ENCODE measurements at regions not wholly inside any gene's neighbourhood (a gene's known extent, or its start where the extent isn't known, plus 50 kb on each side); places are given as distances from the start of the nearest gene placed in this dataset.

DNA sequence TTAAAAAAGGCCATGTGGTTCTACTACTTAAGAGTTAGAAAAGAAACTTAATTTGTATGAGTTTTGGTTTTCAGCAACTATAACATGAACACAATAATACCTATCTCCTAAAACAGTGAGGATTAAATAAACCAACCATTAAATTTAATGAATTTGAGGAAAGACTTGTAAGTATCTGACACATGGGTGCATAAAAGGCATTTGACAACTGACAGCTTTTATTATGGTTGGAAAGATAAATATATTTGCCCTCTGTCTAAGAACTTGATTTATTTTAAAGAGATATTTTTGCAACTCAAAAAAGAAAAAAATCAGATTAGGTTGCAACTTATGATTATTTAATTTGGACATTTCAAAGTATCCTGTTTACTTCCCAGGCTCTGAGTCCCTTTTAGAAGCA, 217.9 kb upstream of the EEA1 start:
- intact Hi-C loops (cut with DNase I), result no loop called here
- Histone ChIP-seq H3K36me3 (no peaks in the 10 kb centered on the region), H3K27ac (no peak overlapping the region), H3K9me3 (no peaks in the 10 kb centered on the region), H3K4me1 (no peaks in the 10 kb centered on the region), H3K4me3 (no peak overlapping the region), H3K27me3 (no peaks in the 10 kb centered on the region)
- DNase-seq (no peak), ATAC-seq (no peak)
- TF ChIP-seq, protein P1, sequence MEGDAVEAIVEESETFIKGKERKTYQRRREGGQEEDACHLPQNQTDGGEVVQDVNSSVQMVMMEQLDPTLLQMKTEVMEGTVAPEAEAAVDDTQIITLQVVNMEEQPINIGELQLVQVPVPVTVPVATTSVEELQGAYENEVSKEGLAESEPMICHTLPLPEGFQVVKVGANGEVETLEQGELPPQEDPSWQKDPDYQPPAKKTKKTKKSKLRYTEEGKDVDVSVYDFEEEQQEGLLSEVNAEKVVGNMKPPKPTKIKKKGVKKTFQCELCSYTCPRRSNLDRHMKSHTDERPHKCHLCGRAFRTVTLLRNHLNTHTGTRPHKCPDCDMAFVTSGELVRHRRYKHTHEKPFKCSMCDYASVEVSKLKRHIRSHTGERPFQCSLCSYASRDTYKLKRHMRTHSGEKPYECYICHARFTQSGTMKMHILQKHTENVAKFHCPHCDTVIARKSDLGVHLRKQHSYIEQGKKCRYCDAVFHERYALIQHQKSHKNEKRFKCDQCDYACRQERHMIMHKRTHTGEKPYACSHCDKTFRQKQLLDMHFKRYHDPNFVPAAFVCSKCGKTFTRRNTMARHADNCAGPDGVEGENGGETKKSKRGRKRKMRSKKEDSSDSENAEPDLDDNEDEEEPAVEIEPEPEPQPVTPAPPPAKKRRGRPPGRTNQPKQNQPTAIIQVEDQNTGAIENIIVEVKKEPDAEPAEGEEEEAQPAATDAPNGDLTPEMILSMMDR (IDR thresholded peaks at IDR 0.05), result no peak

GRCh38 chr12:93148412-93148811, 219.3 kb upstream of the EEA1 start:
- TF ChIP-seq, protein P1 (IDR thresholded peaks at IDR 0.05), result no peak
- Histone ChIP-seq H3K4me1 (no peaks in the 10 kb centered on the region), H3K4me3 (no peak overlapping the region), H3K9me3 (no peaks in the 10 kb centered on the region), H3K36me3 (no peaks in the 10 kb centered on the region), H3K27me3 (no peaks in the 10 kb centered on the region), H3K27ac (no peak overlapping the region)
- intact Hi-C loops (cut with DNase I), result no loop called here
- ATAC-seq (no peak), DNase-seq (no peak)
- 67 to 73% methylated on average over 3 of the region's 3 CpGs for WGBS, 2 donors

DNA sequence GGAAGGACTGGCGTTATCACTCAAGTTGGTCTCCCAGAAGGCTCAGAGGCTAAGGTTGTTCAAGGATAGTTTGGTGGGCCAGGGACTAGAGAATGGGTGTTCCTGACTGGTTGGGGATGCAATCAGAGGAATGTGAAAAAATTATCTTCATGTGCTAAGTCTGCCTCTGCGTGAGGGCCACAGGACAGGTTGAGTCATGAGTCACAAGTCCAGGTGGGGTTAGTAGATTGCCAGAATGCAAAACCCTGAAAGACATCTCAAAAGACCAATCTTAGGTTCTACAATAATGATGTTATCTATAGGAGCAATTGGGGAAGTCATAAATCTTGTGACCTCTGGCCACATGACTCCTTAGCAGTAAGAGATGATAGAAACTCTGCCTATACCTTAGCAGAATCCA, 220.1 kb upstream of the EEA1 start:
- Histone ChIP-seq H3K36me3 (no peaks in the 10 kb centered on the region), H3K4me3 (no peak overlapping the region), H3K27me3 (no peaks in the 10 kb centered on the region), H3K9me3 (no peaks in the 10 kb centered on the region), H3K27ac (no peak overlapping the region), H3K4me1 (no peaks in the 10 kb centered on the region)
- ATAC-seq (no peak), DNase-seq (no peak)
- 98 to 99% methylated on average over 2 of the region's 2 CpGs for WGBS, 2 donors
- intact Hi-C loops (cut with DNase I), result no loop called here
- TF ChIP-seq, protein P1 (IDR thresholded peaks at IDR 0.05), result no peak

DNA sequence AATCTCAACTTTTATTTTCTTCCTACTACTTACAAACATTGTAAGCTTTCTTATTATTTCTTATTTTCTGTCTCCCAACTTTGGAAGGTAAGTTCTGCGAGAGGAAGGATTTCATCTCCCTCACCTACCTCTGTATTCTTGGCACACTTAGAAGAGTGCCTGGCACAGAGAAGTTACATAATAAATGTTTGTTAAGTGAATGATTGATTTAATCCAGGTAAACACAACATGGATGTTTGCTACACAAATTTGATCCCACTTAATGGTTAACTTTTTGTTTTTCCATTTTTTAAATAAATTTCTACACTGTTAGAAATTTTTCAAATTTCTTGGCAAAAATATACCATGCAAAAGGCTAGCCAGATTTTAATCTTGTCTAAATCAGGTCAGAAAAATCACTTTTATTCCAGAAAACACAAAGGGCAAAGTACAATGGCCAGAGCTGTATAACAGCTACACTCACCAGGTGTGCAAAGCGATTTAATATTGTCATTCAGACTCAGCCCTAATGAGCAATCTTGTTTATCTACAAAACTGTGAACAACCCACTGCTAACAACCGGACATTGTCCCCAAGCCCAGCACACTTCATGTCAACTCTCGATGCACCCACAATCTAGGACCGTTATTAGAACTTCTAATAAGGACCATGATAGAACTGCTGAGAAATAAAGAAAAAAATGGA, 222.1 kb upstream of the EEA1 start:
- no peaks in the 10 kb centered on the region for H3K27me3 ChIP-seq
- ATAC-seq (no peak), DNase-seq (no peak)
- no peak overlapping the region for H3K4me3 ChIP-seq
- no peaks in the 10 kb centered on the region for H3K36me3 ChIP-seq
- intact Hi-C loops (cut with DNase I), result no loop called here
- H3K4me1 ChIP-seq, result peaks cover 0 to 8% (median 0%) of the 10 kb centered on the region in 9 donors
- no peak overlapping the region for H3K27ac ChIP-seq
- no peaks in the 10 kb centered on the region for H3K9me3 ChIP-seq
- WGBS, 2 donors, result 92 to 93% methylated on average over 5 of the region's 5 CpGs
- TF ChIP-seq, protein P1 (IDR thresholded peaks at IDR 0.05), result no peak

All from heart right ventricle (tissue), 16 donors.